ENCODE measurements at regions not wholly inside any gene's neighbourhood (a gene's known extent, or its start where the extent isn't known, plus 50 kb on each side); places are given as distances from the start of the nearest gene placed in this dataset.

- Mint-ChIP-seq H3K27ac (peak overlapping the region in 1 of 3 experiments; percentile 56; a peak in 1 of 7 replicates), H3K4me3 (no peak overlapping the region), H3K4me1 (peaks cover 5 to 9% of the 10 kb centered on the region in 2 experiments; a peak in 3 of 4 replicates), H3K27me3 (ENCODE audit: low read depth) (no peaks in the 10 kb centered on the region), H3K9me3 (no peaks in the 10 kb centered on the region), H3K36me3 (ENCODE audit: insufficient read depth in 1 of 3, low read depth in 3 of 3) (no peaks in the 10 kb centered on the region; a peak in 1 of 7 replicates)
- H2BK12ac ChIP-seq (ENCODE audit: insufficient read length, low read depth, low read length) = no peak overlapping the region
- no CpG with 5 or more reads among the region's 2 CpGs for WGBS (ENCODE audit: extremely low coverage, insufficient read length, low lambda C conversion rate)
- H3K27ac ChIP-seq (ENCODE audit: insufficient read length, low read depth, low read length) = no peak overlapping the region
- H3K4me2 ChIP-seq (ENCODE audit: insufficient read depth, insufficient read length, low read length) = no peak overlapping the region
- no peak overlapping the region for H3K23ac ChIP-seq (ENCODE audit: insufficient read length, low read depth, low read length)
- no peaks in the 10 kb centered on the region for H3K4me1 ChIP-seq (ENCODE audit: insufficient read depth, low read length)
- no peaks in the 10 kb centered on the region for H3K9me3 ChIP-seq (ENCODE audit: control insufficient read depth, low read depth, low read length)
- H2BK20ac ChIP-seq (ENCODE audit: low read depth, low read length, poor library complexity, severe bottlenecking) = no peak overlapping the region
- H3K23me2 ChIP-seq (ENCODE audit: insufficient read length, low read depth, low read length, poor library complexity, severe bottlenecking) = no peaks in the 10 kb centered on the region
- H3K27me3 ChIP-seq (ENCODE audit: insufficient read depth, low read length) = no peaks in the 10 kb centered on the region
- H4K20me1 ChIP-seq (ENCODE audit: control insufficient read depth, insufficient read depth, insufficient read length) = no peaks in the 10 kb centered on the region
- no peak for TF ChIP-seq CTCF (conservative IDR thresholded peaks at IDR 0.05)
- no peak overlapping the region for H4K8ac ChIP-seq (replicated peaks; ENCODE audit: insufficient read length, low read depth, low read length)
- H3K14ac ChIP-seq (ENCODE audit: insufficient read depth, low read length) = no peak overlapping the region
- H3K4ac ChIP-seq (ENCODE audit: low read depth, low read length) = no peak overlapping the region
- no peak overlapping the region for H4K5ac ChIP-seq (ENCODE audit: insufficient read length, low read depth, low read length)
- H2BK15ac ChIP-seq (ENCODE audit: low read depth, low read length) = no peak overlapping the region
- no peaks in the 10 kb centered on the region for H3K79me2 ChIP-seq (ENCODE audit: insufficient read depth, low read length)
- H3K9ac ChIP-seq (ENCODE audit: extremely low read depth, insufficient read length, low read length) = no peak overlapping the region
- no peak overlapping the region for H3T11ph ChIP-seq (ENCODE audit: low read length)
- H4K91ac ChIP-seq (ENCODE audit: insufficient read length, low read depth, low read length) = no peak overlapping the region
- no peak overlapping the region for H2BK120ac ChIP-seq (ENCODE audit: low read depth, low read length, poor library complexity, severe bottlenecking)
- no peak for DNase-seq
- H3K56ac ChIP-seq (ENCODE audit: insufficient read length, low read depth, low read length) = no peak overlapping the region
- H3K79me1 ChIP-seq (ENCODE audit: insufficient read depth, low read depth, low read length, poor library complexity, severe bottlenecking) = no peaks in the 10 kb centered on the region
- no peak overlapping the region for H2AFZ ChIP-seq (ENCODE audit: low read length)
- H2BK5ac ChIP-seq (ENCODE audit: insufficient read length, low read length) = no peak overlapping the region
- no peak overlapping the region for H2AK5ac ChIP-seq (ENCODE audit: insufficient read length, low read length)
- no peak overlapping the region for H3K18ac ChIP-seq (ENCODE audit: insufficient read length, low read depth, low read length)
Observed at GRCh38 chr10:107689323-107689722, 524.8 kb upstream of the SORCS1 start.

Measured in H9 (cell line).